ENCODE measurements at regions not wholly inside any gene's neighbourhood (a gene's known extent, or its start where the extent isn't known, plus 50 kb on each side); places are given as distances from the start of the nearest gene placed in this dataset.

DNA sequence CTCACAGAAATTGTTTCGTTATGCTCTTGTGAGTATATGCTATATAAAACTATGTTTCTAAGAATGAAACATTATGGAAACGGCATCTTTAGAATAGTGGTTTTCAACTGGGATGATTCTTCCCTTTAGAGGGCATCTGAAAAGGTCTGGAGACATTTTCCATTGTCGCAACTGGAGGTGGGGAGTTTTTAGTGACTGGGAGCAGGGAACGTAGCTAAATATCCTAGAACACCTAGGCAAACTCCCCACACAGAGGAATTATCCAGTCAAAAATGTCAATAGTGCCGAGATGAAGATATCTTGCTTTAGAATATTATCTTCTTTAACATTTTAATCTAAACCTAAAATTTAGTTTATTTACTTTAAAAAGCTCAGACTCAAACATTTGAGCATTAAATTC, 486.1 kb upstream of the FOXG1 start:
- 74 to 76% methylated on average over 3 to 5 of the region's 5 CpGs for WGBS, 2 donors (ENCODE audit: low coverage in 1 of 2)
- Histone ChIP-seq H3K27me3 (no peaks in the 10 kb centered on the region), H3K36me3 (no peaks in the 10 kb centered on the region), H3K9me3 (no peaks in the 10 kb centered on the region), H3K4me3 (no peak overlapping the region), H3K4me1 (no peaks in the 10 kb centered on the region), H3K27ac (no peak overlapping the region)
- ATAC-seq: no peak
- no peak for TF ChIP-seq EP300 (IDR thresholded peaks at IDR 0.05)
- TF ChIP-seq CTCF (IDR thresholded peaks at IDR 0.05): no peak
- no peak for TF ChIP-seq POLR2A (IDR thresholded peaks at IDR 0.05)
- no peak for TF ChIP-seq POLR2AphosphoS5 (IDR thresholded peaks at IDR 0.05)

GRCh38 chr14:28280997-28281598, 485.5 kb upstream of the FOXG1 start:
- H3K9me3 ChIP-seq: no peaks in the 10 kb centered on the region
- no peak overlapping the region for H3K27ac ChIP-seq
- WGBS, 2 donors (ENCODE audit: low coverage in 1 of 2): 73 to 74% methylated on average over 2 of the region's 2 CpGs
- ATAC-seq: no peak
- TF ChIP-seq EP300 (IDR thresholded peaks at IDR 0.05): no peak
- no peak for TF ChIP-seq POLR2A (IDR thresholded peaks at IDR 0.05)
- TF ChIP-seq CTCF (IDR thresholded peaks at IDR 0.05): no peak
- no peak for TF ChIP-seq POLR2AphosphoS5 (IDR thresholded peaks at IDR 0.05)
- H3K27me3 ChIP-seq: no peaks in the 10 kb centered on the region
- H3K36me3 ChIP-seq: no peaks in the 10 kb centered on the region
- H3K4me1 ChIP-seq: no peaks in the 10 kb centered on the region
- H3K4me3 ChIP-seq: no peak overlapping the region

GRCh38 chr14:28284546-28285300, 481.9 kb upstream of the FOXG1 start:
- Histone ChIP-seq H3K27me3 (no peaks in the 10 kb centered on the region), H3K36me3 (no peaks in the 10 kb centered on the region), H3K4me1 (no peaks in the 10 kb centered on the region), H3K4me3 (no peak overlapping the region), H3K27ac (no peak overlapping the region), H3K9me3 (no peaks in the 10 kb centered on the region)
- TF ChIP-seq POLR2A (IDR thresholded peaks at IDR 0.05) (no peak), EP300 (IDR thresholded peaks at IDR 0.05) (no peak), CTCF (IDR thresholded peaks at IDR 0.05) (no peak), POLR2AphosphoS5 (IDR thresholded peaks at IDR 0.05) (no peak)
- ATAC-seq: no peak
- 71 to 80% methylated on average over 6 of the region's 6 CpGs for WGBS, 2 donors (ENCODE audit: low coverage in 1 of 2)

- no peak overlapping the region for H3K4me3 ChIP-seq
- ATAC-seq: no peak
- no peak for TF ChIP-seq POLR2AphosphoS5 (IDR thresholded peaks at IDR 0.05)
- no peak for TF ChIP-seq POLR2A (IDR thresholded peaks at IDR 0.05)
- TF ChIP-seq EP300 (IDR thresholded peaks at IDR 0.05): no peak
- no peak for TF ChIP-seq CTCF (IDR thresholded peaks at IDR 0.05)
- H3K36me3 ChIP-seq: no peaks in the 10 kb centered on the region
- H3K27ac ChIP-seq: no peak overlapping the region
- H3K9me3 ChIP-seq: peaks cover 0 to 3% (median 0%) of the 10 kb centered on the region in 3 donors
- H3K27me3 ChIP-seq: no peaks in the 10 kb centered on the region
- no peaks in the 10 kb centered on the region for H3K4me1 ChIP-seq
- WGBS, 2 donors (ENCODE audit: low coverage in 1 of 2): 50 to 54% methylated on average over 5 to 6 of the region's 6 CpGs
These were observed 471.6 kb upstream of the FOXG1 start for GRCh38 chr14:28294834-28295440.

Data from gastroesophageal sphincter (tissue), 4 donors.